ENCODE measurements at regions not wholly inside any gene's neighbourhood (a gene's known extent, or its start where the extent isn't known, plus 50 kb on each side); places are given as distances from the start of the nearest gene placed in this dataset.

- DNase-seq = peak in 2 of 3 donors; percentile 18 to 44
Observed at GRCh38 chr2:76318848-76319360, 608.2 kb upstream of the GCFC2 start.

GRCh38 chr2:76316691-76317090, 606.0 kb upstream of the GCFC2 start:
- no peak for DNase-seq

DNA sequence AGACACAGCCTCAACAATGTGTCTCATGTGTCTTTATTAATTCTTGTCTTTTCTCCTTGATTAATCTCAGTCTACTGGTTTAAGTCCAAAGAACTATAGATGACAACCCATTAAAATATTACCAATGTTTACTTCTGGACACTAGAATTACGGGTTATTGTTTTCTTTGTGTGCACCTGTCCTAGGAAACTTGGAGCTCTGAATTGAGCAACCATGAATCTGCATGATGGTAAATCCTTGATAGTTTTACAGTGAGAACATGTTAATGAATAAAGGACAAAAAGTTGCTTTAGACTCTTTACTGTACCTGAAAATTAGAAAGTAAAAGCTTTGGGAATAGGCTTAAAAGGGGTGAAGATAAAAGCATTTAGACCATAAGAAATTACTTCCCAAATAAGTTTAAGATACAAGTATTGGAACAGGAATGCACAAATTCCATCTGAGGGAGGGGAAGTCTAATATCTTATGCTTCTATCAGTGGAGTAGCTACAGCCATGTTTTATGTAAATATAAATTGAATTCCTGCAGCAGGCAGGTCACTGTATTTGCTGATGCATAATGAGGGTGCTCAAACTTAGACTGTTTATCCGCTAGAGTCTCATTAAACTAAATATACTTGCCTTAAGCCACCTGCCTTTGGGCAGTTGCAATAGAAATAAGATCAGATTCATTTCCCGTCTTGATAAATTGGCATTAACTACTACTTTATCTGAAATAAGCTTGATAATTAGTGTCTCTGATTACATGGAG, 603.7 kb upstream of the GCFC2 start:
- no peak for DNase-seq

GRCh38 chr2:76312236-76312635, 601.5 kb upstream of the GCFC2 start:
- DNase-seq = no peak

GRCh38 chr2:76311728-76312127, 601.0 kb upstream of the GCFC2 start:
- peak in 1 of 3 donors; percentile 10 for DNase-seq

- peak; percentile 59 to 87 (median 67) for DNase-seq
Observed at GRCh38 chr2:76310894-76311633, 600.3 kb upstream of the GCFC2 start.

DNA sequence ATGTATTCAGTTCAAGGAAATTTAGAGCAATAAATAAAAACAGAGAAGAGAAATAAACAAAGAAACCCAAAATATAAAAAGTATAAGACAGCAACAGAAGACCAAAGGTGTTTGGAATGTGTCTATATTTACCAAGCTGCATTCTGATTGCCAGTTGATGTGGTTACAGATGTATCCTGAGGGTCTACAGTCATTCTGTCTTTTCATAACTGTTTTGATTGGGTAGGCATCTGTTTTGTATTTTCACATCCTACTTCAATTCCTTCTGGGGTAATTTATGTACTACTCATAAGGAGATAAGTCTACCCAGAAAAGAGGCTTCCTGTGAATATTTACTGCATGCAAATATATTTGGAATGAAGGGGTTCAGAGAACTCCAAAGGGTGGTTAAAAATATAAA, 596.8 kb upstream of the GCFC2 start:
- DNase-seq = no peak

GRCh38 chr2:76298041-76298440, 587.3 kb upstream of the GCFC2 start:
- DNase-seq = no peak

DNA sequence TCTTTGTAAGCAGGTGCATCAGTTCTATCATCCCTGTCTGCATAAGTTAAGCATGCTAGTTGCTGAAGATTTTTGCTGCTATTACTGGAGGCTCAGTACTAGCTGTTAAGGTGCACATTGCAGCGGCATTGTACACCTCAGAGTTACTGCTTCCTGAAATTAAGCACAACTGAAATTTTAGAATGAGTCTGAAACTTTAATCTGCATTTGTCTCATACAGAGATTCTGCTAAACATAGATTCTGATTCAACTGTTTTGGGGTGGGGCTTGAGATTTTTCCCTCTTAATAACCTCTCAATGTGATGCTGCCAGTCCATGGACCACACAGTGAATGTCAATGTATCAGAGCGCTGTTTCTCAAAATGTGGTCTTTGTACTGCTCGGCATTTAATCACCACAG, 585.7 kb upstream of the GCFC2 start:
- DNase-seq = peak in 1 of 3 donors; percentile 15

GRCh38 chr2:76295762-76296161, 585.0 kb upstream of the GCFC2 start:
- DNase-seq = no peak

GRCh38 chr2:76288598-76288997, 577.9 kb upstream of the GCFC2 start:
- DNase-seq = peak in 1 of 3 donors; percentile 52

- DNase-seq = no peak
Observed at GRCh38 chr2:76288146-76288545, 577.4 kb upstream of the GCFC2 start.

- DNase-seq = no peak
Observed at GRCh38 chr2:76283350-76283749, 572.6 kb upstream of the GCFC2 start.

DNA sequence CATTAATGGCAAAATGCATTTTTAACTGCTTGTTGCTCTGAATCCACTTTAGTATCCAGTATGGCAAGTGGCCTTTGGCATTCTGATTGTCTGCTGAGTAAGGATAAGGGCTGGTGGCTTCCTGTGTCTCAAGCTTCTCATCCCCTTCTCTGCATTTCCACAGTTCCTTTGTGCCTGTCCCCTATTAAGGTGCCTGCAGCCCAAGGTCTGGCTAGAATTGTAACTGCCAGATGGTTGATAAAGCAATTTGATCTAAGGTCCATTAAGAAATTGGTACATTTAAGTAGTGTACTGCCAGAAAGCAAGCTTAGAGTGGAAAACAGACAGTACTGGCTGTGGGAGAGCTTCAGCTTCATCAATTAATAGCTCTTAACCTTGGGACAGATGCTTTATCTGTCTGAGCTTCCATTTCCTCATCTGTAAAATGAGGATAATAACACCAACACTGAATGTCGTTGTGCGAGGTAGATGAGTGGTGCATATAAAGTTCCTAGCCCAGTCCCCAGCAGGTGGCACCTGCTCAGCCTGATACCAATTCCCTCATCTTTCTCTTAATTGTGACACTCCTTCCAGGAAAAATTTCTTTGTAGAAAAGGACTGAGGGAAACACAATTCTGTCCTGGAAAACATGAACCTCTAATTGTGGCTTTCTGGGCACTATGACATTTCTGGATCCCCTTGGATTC, 570.6 kb upstream of the GCFC2 start:
- DNase-seq = no peak

- no peak for DNase-seq
Observed at GRCh38 chr2:76280686-76281085, 570.0 kb upstream of the GCFC2 start.

DNA sequence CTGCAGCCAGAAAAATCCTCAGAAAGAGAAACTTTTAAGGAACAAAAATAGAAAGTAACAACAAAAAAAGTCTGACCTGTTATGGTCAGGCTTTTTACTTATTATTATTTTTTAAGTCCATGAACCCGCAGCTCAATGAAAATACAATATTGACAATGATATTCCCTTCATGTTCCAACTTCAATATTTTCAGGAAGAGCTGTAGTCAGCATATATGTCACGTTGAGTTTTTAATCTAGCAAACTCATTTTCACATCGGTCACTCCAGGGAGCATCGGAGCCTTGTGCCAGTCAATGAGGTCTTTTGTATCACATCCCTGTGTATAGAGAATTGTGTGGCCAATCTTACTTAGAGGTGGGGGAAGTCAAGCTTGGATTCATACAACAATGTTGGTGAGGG, 568.4 kb upstream of the GCFC2 start:
- DNase-seq = no peak

DNA sequence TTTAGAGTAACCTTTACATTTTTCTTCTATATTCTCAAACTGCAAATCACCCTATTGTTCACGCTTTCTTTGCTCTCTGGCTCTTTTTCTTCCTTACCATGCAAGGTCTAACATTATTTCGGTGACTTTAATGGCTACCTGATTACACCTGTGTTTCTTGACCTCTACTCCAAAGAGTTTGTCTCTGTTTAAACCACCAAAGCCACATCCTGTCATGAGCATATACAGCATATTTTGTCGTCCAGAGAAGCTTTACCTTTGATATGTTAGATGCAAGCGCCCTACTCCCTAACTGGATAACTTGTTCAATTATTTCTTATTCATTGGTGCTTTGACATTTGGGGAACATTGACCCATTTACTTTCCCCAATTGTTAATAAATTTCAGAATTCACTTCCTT, 565.1 kb upstream of the GCFC2 start:
- DNase-seq = no peak

DNA sequence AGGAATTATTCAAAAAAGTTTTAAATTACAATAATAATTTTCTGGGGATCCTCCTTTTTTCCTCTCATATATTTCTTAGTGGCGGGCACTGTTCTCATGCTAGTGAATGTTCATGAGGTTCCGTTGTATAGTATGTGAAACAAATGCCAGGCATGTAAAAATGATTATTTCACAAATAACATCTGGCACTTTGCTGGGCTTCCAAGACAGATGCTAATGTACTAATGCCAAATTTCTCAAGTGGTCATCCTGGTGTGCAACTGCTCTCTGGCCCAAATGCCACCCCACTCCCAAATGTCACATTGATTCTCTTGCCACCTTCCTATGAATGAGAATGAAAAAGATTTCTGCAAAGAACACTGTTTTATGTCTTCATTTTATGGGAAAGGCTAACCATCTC, 564.0 kb upstream of the GCFC2 start:
- DNase-seq = no peak

DNA sequence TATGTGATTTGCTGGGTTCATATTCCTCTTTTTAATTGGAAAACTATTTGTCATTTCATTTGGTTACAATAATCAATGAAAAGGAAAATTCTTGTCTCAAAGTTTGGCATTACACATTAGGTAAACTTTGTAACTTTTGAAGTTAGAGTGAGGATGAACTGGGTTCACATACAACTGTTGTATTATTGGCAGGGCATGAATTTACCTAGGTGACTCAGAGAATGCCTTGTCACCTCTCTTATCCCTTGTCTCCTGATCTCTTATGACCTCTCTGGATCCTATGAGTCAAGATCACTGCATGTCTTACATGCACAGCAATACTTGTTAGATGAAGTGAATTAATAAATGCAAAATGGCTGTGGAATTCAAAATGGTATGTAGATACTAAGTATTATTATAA, 563.4 kb upstream of the GCFC2 start:
- no peak for DNase-seq

DNA sequence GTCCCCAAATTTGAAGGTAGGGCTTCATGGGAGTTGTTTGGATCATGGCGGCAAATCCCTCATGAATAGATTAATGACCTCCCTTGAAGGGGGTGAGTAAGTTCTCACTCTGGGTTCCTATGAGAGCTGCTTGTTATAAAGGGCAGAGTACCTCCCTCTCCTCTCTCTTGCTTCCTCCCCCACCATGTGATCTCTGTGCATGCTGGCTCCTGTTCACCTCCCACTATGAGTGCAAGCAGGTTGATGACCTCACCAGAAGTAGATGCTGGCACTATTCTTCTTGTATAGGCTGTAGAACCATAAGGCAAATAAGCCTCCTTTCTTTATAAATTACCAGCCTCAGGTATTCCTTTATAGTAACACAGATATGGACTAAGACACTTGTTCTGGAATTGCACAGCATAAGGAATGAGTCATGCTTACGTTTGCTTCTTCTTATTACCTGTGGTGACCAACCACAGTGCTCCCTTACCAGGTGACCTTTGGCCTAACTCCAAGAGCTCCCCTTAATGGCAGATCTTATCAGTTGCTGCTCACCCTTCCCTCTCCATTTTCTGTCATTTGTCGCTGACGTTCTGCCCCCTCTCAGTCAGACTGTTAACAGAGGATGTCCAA, 559.5 kb upstream of the GCFC2 start:
- DNase-seq = no peak

GRCh38 chr2:76268902-76269620, 558.3 kb upstream of the GCFC2 start:
- DNase-seq = peak in 1 of 3 donors; percentile 46
